Iris pigment epithelial cell (primary cell): ENCODE measurements at regions not wholly inside any gene's neighbourhood (a gene's known extent, or its start where the extent isn't known, plus 50 kb on each side); places are given as distances from the start of the nearest gene placed in this dataset.
A peak's percentile ranks its signal among the peaks of the same experiment; 100 is the strongest.

ENCODE experiments used
- DNase-seq: peaks from one replicate; pipeline ENCODE4 v3.0.0-alpha.2; 2011; ENCODE audit warnings: low read depth

GRCh38 chr2:203789618-203790017 lies 78.0 kb upstream of the CTLA4 start:
- DNase-seq: no peak

- DNase-seq: peak; percentile 44
These were observed 77.3 kb upstream of the CTLA4 start for GRCh38 chr2:203790134-203790852.

GRCh38 chr2:203796248-203797010 lies 71.1 kb upstream of the CTLA4 start:
- no peak for DNase-seq

- no peak for DNase-seq
These were observed 70.3 kb upstream of the CTLA4 start for GRCh38 chr2:203797276-203797675.

GRCh38 chr2:203797712-203798111 lies 69.9 kb upstream of the CTLA4 start:
- DNase-seq: peak; percentile 55

GRCh38 chr2:203798296-203799087 lies 69.1 kb upstream of the CTLA4 start:
- DNase-seq: no peak

GRCh38 chr2:203799908-203800307 lies 67.7 kb upstream of the CTLA4 start:
- no peak for DNase-seq

GRCh38 chr2:203800783-203801182 lies 66.8 kb upstream of the CTLA4 start:
- no peak for DNase-seq

- peak; percentile 92 for DNase-seq
These were observed 65.1 kb upstream of the CTLA4 start for GRCh38 chr2:203802342-203803052.

GRCh38 chr2:203803053-203803429 lies 64.5 kb upstream of the CTLA4 start:
- no peak for DNase-seq

- DNase-seq: peak; percentile 100
These were observed 63.5 kb upstream of the CTLA4 start for GRCh38 chr2:203804070-203804469.

- peak; percentile 82 for DNase-seq
These were observed 62.6 kb upstream of the CTLA4 start for GRCh38 chr2:203804764-203805485.

GRCh38 chr2:203805486-203805838 lies 62.1 kb upstream of the CTLA4 start:
- no peak for DNase-seq

- DNase-seq: no peak
These were observed 60.8 kb upstream of the CTLA4 start for GRCh38 chr2:203806761-203807160.

GRCh38 chr2:203808046-203808750 lies 59.4 kb upstream of the CTLA4 start:
- DNase-seq: peak; percentile 93

GRCh38 chr2:203809084-203809521 lies 58.5 kb upstream of the CTLA4 start:
- peak; percentile 76 for DNase-seq

GRCh38 chr2:203809991-203810510 lies 57.5 kb upstream of the CTLA4 start:
- DNase-seq: no peak

- peak; percentile 95 for DNase-seq
These were observed 55.9 kb upstream of the CTLA4 start for GRCh38 chr2:203811491-203812221.

GRCh38 chr2:203812294-203813221 lies 55.0 kb upstream of the CTLA4 start:
- DNase-seq: no peak
